Hepatocyte (in vitro differentiated cells): ENCODE measurements at regions not wholly inside any gene's neighbourhood (a gene's known extent, or its start where the extent isn't known, plus 50 kb on each side); places are given as distances from the start of the nearest gene placed in this dataset.

Experiments used
- DNase-seq: peaks from one replicate; pipeline ENCODE4 v3.0.0-alpha.2; 2016; ENCODE audit warnings: low spot score
- H2AFZ ChIP-seq: fragments of 200-600 bp; sonication (generic); 2 replicates; pipeline ENCODE4 v1.6.0; 2016; ENCODE audit warnings: antibody characterized with exemption, mild to moderate bottlenecking
- H3K27ac ChIP-seq: fragments of 200-600 bp; sonication (generic); 2 replicates; pipeline ENCODE4 v1.5.1; 2016; ENCODE audit warnings: mild to moderate bottlenecking
- H3K27me3 ChIP-seq: fragments of 200-600 bp; sonication (generic); 2 replicates; pipeline ENCODE4 v1.6.1; 2016
- H3K36me3 ChIP-seq: fragments of 200-600 bp; sonication (generic); replicated peaks from 2 replicates; pipeline ENCODE4 v1.5.1; 2016; ENCODE audit warnings: low read depth; ENCODE audit not compliant: insufficient read depth
- H3K4me1 ChIP-seq: fragments of 200-600 bp; sonication (generic); 2 replicates; pipeline ENCODE4 v1.5.1; 2016; ENCODE audit warnings: mild to moderate bottlenecking, moderate library complexity; ENCODE audit not compliant: insufficient read depth
- H3K4me2 ChIP-seq: fragments of 200-600 bp; sonication (generic); 2 replicates; pipeline ENCODE4 v1.6.0; 2016
- H3K4me3 ChIP-seq: fragments of 200-600 bp; sonication (generic); 2 replicates; pipeline ENCODE4 v1.5.1; 2016; ENCODE audit warnings: mild to moderate bottlenecking
- H3K79me2 ChIP-seq: fragments of 200-600 bp; sonication (generic); 2 replicates; pipeline ENCODE4 v1.6.0; 2017; ENCODE audit warnings: mild to moderate bottlenecking
- H3K9me2 ChIP-seq: fragments of 200-600 bp; sonication (generic); replicated peaks from 2 replicates; pipeline ENCODE4 v1.6.0; 2017; ENCODE audit warnings: mild to moderate bottlenecking; ENCODE audit not compliant: insufficient read depth
- H3K9me3 ChIP-seq: fragments of 200-600 bp; sonication (generic); 2 replicates; pipeline ENCODE4 v1.5.1; 2016; ENCODE audit warnings: low read depth, mild to moderate bottlenecking
- H4K20me1 ChIP-seq: fragments of 200-600 bp; sonication (generic); 2 replicates; pipeline ENCODE4 v1.6.0; 2016; ENCODE audit warnings: mild to moderate bottlenecking; ENCODE audit not compliant: insufficient read depth, poor library complexity, severe bottlenecking
- CTCF ChIP-seq: fragments of 200-600 bp; sonication (generic); IDR thresholded peaks from 2 replicates; pipeline ENCODE4 v1.5.1; 2016; ENCODE audit warnings: antibody characterized with exemption, mild to moderate bottlenecking; ENCODE audit not compliant: poor library complexity
- EZH2 ChIP-seq: fragments of 200-600 bp; sonication (generic); IDR thresholded peaks from 2 replicates; pipeline ENCODE4 v1.6.1; 2016; ENCODE audit warnings: antibody characterized with exemption, mild to moderate bottlenecking, borderline replicate concordance
- EZH2phosphoT487 ChIP-seq: fragments of 200-600 bp; sonication (generic); IDR thresholded peaks from one replicate; pipeline ENCODE4 v1.6.1; 2018; ENCODE audit warnings: antibody characterized with exemption, mild to moderate bottlenecking, low read depth, moderate library complexity; ENCODE audit not compliant: unreplicated experiment, severe bottlenecking
- WGBS: methylation state at CpG from one replicate; pipeline ENCODE4 v1.1.6; 2016; ENCODE audit warnings: low lambda C conversion rate; ENCODE audit errors: missing lambda C conversion rate; 5-methylcytosine and 5-hydroxymethylcytosine counted together

GRCh38 chr11:106386519-106386918 is 309.1 kb downstream of the AASDHPPT start:
- no peaks in the 10 kb centered on the region for H3K27me3 ChIP-seq
- H3K9me3 ChIP-seq = no peaks in the 10 kb centered on the region
- no peaks in the 10 kb centered on the region for H3K9me2 ChIP-seq
- no peak overlapping the region for H3K4me2 ChIP-seq
- H3K4me1 ChIP-seq = peaks cover 3% of the 10 kb centered on the region
- H4K20me1 ChIP-seq = no peaks in the 10 kb centered on the region
- 78% methylated on average over 2 of the region's 2 CpGs for WGBS
- TF ChIP-seq CTCF (no peak), EZH2phosphoT487 (no peak), EZH2 (no peak)
- H3K27ac ChIP-seq = no peak overlapping the region
- DNase-seq = no peak
- no peaks in the 10 kb centered on the region for H3K36me3 ChIP-seq
- H3K79me2 ChIP-seq = no peaks in the 10 kb centered on the region
- no peak overlapping the region for H3K4me3 ChIP-seq
- H2AFZ ChIP-seq = no peak overlapping the region

- Histone ChIP-seq H3K27ac (peak overlapping the region; percentile 2), H3K4me3 (no peak overlapping the region), H3K9me2 (no peaks in the 10 kb centered on the region), H3K9me3 (no peaks in the 10 kb centered on the region), H4K20me1 (no peaks in the 10 kb centered on the region), H3K79me2 (no peaks in the 10 kb centered on the region), H3K36me3 (no peaks in the 10 kb centered on the region), H2AFZ (no peak overlapping the region), H3K27me3 (no peaks in the 10 kb centered on the region), H3K4me1 (peaks cover 3% of the 10 kb centered on the region), H3K4me2 (no peak overlapping the region)
- peak; percentile 27 for DNase-seq
- TF ChIP-seq EZH2phosphoT487 (no peak), EZH2 (no peak), CTCF (no peak)
Observed at GRCh38 chr11:106389101-106389500, 311.6 kb downstream of the AASDHPPT start.

- H4K20me1 ChIP-seq = no peaks in the 10 kb centered on the region
- no peak for DNase-seq
- H3K27me3 ChIP-seq = no peaks in the 10 kb centered on the region
- no peaks in the 10 kb centered on the region for H3K79me2 ChIP-seq
- H3K4me3 ChIP-seq = no peak overlapping the region
- H3K36me3 ChIP-seq = no peaks in the 10 kb centered on the region
- TF ChIP-seq CTCF (no peak), EZH2 (no peak)
- H3K9me2 ChIP-seq = no peaks in the 10 kb centered on the region
- H3K4me1 ChIP-seq = peaks cover 3% of the 10 kb centered on the region
- no peak overlapping the region for H3K4me2 ChIP-seq
- H3K27ac ChIP-seq = peak overlapping the region; percentile 2
- no peaks in the 10 kb centered on the region for H3K9me3 ChIP-seq
- no peak overlapping the region for H2AFZ ChIP-seq
- WGBS = 98% methylated on average over 3 of the region's 3 CpGs
Observed at GRCh38 chr11:106390078-106390477, 312.6 kb downstream of the AASDHPPT start.

- Histone ChIP-seq H3K4me1 (peaks cover 3% of the 10 kb centered on the region), H3K36me3 (no peaks in the 10 kb centered on the region), H3K79me2 (no peaks in the 10 kb centered on the region), H3K4me3 (no peak overlapping the region), H3K27me3 (no peaks in the 10 kb centered on the region), H3K4me2 (no peak overlapping the region), H3K9me2 (no peaks in the 10 kb centered on the region), H3K9me3 (no peaks in the 10 kb centered on the region), H2AFZ (no peak overlapping the region), H3K27ac (peak overlapping the region; percentile 35), H4K20me1 (no peaks in the 10 kb centered on the region)
- TF ChIP-seq EZH2 (no peak), CTCF (no peak), EZH2phosphoT487 (no peak)
- no peak for DNase-seq
- WGBS = 50% methylated on average over 2 of the region's 2 CpGs
Observed at GRCh38 chr11:106391771-106392420, 314.4 kb downstream of the AASDHPPT start.
